Skin of body (tissue), 1 donor: ENCODE measurements at regions not wholly inside any gene's neighbourhood (a gene's known extent, or its start where the extent isn't known, plus 50 kb on each side); places are given as distances from the start of the nearest gene placed in this dataset.
A peak's percentile ranks its signal among the peaks of the same experiment; 100 is the strongest.
"Not testable (repeated sequence)": the region's sequence is repeated elsewhere in the genome, so short reads cannot be mapped to it uniquely, and the experiment has no call there.

ENCODE experiments used
- DNase-seq: peaks from one replicate; lab custom pipeline; 2025; lab: John Stamatoyannopoulos, UW

DNA sequence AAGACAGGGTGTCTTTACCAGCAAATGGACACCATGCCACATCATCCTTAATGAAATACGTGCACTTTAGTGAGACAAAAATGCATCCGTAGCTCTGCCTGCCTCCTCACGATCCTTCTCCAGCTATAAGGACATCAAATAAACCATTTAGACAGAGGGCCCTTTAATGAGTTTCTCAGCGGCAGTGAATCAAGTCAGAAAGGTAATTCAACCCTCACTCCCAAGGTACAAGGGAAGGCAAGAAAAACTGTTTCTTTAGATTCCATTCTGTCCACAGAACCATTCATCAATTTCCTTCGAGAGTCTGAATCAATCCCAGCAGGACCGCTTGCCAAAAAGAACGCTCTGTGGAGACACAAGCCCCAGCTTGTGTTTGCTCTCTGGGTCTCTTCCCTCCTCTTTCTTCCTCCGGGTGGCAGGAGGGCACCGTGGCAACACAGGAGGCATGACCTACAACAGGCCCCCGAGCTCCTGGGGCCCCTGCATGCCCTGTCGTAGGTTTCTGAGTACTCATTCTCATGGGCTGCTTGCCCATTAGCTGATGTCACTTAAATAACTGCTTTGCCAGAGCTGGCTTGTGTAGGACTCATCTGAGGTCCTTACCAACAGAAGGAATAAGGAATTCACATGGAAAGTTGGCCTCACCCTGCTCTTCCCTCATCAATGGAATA is 297.8 kb upstream of the PRKCQ start:
- DNase-seq, result peak; percentile 69

GRCh38 chr10:6877336-6877721 is 297.3 kb upstream of the PRKCQ start:
- no peak for DNase-seq

DNA sequence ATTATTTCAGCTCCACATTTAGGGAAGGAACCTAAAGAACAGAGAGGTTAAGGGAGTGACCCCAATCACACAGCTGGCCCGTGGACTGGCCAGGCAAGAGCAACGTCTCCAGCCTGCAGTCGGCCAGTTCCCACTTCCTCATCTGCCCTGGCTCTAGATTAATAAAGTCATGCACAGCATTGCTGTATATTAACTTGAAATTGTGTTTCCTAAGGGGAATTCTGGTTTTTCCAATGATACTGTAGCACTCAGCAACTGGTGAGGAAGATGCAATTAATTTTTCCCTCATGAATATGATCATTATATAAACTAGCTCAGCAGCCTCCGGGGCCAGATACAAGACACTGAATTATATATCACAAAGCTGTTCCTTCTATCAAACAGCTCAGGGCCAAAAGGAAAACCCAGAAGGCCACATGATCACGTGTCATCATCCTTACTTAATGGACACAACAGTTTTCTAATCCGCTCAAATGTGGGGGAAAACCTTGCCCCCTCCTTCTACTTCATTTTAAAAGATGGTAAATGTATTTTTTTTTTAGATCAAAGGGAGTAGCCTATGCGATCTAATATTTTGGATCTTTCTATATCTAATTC is 295.3 kb upstream of the PRKCQ start:
- peak; percentile 94 for DNase-seq

DNA sequence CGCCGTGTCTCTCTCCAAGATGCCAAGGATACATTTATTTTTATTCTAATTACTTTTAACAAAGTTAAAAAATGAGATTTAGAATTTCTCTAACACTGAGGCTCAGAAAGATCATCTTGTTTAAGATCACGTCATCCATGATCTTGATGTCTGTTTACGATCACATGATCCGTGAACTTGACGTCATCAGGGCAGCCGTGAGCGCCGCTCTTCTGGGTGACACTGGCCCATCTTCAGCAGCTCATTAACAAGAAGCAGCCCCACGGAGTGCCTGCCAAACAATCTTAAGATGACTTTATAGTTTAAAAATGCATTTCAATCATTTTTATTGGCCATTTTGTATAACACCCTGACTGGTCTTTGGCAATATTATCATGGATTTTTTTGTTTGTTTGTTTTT is 291.1 kb upstream of the PRKCQ start:
- peak; percentile 24 for DNase-seq

DNA sequence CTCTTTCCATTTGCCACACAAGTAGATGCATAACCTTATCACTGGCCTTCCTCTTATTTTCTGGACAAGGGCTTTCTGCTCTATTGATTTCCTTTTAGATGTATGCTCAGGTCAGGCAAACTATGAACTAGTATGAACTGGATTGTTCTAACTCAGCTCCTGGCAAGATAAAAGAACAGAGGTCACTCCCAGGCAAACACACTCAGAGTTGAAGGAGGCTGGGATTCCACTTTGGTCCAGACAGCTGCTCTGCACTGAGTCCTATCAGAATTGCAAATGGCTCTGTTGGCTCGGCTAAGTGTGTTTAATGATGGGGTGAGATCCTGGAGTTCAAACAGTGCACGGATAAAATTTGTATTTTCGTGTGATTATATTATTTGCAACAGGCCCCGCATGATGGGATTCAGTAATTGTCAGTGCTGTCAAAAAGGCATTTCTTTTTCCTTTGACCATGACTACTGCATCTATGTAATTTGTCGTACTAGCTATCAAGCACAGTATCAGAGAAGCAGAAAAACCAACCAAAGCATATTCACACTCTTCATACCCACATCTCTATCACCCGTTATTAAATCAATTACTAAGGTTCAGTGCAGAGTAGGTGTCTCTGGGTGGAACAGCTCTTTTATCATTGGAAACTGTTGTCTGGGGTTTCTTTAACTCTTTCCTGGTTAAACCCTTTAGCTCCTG is 288.1 kb upstream of the PRKCQ start:
- no peak for DNase-seq

- no peak for DNase-seq
Measured at GRCh38 chr10:6866757-6867156, 286.7 kb upstream of the PRKCQ start.

GRCh38 chr10:6864142-6864541 is 284.1 kb upstream of the PRKCQ start:
- DNase-seq, result no peak

GRCh38 chr10:6863381-6863780 is 283.3 kb upstream of the PRKCQ start:
- DNase-seq, result no peak

- DNase-seq, result no peak
Measured at GRCh38 chr10:6850452-6850851, 270.4 kb upstream of the PRKCQ start.

DNA sequence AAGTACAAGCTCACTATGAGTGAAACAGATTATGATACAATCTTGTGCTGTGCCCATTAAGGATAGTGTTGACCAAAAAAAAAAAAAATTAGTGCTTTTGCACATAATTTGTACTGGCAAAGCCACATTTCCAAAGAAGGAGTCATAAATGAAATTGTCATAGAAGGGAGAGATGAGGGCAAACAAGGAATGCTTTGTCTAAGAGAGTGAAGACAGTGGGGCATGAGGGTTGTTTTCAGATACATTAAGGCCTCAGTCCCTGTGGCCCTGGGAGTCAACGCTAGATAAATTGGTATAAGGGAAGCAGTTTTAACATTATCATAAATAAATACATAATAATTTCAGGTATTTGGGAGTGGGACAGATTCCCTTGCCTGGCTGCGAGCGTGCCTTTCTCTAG is 267.5 kb upstream of the PRKCQ start:
- DNase-seq, result no peak

GRCh38 chr10:6843894-6844650 is 264.0 kb upstream of the PRKCQ start:
- DNase-seq, result no peak

DNA sequence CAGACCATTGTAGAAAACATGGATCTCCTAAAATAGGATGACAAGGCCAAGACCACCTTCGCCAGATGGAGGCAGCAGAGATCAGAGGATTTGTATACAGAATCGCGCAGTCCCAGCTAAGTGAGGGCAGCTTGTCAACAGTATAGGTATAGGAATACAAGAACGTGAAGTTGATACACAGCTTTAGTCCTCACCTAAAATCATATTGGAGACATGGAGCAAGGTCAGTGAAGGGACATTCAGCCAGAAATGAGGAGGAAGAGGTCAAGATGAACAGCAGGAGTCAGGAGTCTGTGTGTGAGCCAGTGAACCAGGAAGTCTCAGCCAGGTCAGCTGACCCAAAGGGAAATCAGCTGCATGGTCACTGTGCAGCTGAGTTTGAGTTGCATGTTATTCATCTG is 263.4 kb upstream of the PRKCQ start:
- DNase-seq, result no peak

- no peak for DNase-seq
Measured at GRCh38 chr10:6842722-6843121, 262.6 kb upstream of the PRKCQ start.

DNA sequence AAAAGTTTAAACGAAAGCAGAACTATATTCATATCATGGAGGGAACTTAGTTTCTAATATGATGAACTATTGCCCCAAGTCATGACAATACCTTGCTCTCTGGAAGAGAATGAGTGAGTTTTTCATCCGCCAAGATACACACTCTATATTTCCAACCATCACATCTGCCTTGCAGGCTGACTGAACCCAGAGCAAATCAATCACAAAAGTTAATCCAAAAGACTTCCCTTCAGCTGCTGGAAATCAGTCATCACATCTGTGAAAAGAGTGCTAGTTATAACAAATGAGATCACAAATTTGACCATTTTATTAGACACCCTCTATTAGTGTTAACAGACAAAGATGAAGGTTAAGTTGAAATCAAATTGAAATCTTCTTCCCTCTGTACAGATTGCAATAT is 261.7 kb upstream of the PRKCQ start:
- DNase-seq, result peak; percentile 71

DNA sequence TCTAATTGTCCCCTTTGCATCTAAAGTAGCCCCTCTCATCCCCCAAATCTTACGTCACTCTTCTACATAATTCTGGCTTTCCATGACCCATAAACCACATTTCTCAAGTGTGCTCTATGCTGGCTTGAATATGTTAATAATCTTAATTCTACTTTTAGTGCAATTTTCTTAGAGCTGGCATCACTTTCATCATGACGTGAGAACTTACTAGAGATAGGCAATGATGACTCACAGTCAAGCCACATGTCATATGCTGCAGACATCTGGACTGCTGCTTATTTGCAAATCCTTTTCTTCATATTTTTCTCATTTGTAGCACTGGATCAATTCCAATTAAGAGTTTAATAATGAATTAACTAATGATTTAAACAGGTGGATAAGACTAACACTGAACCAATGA is 260.7 kb upstream of the PRKCQ start:
- DNase-seq, result peak; percentile 82

DNA sequence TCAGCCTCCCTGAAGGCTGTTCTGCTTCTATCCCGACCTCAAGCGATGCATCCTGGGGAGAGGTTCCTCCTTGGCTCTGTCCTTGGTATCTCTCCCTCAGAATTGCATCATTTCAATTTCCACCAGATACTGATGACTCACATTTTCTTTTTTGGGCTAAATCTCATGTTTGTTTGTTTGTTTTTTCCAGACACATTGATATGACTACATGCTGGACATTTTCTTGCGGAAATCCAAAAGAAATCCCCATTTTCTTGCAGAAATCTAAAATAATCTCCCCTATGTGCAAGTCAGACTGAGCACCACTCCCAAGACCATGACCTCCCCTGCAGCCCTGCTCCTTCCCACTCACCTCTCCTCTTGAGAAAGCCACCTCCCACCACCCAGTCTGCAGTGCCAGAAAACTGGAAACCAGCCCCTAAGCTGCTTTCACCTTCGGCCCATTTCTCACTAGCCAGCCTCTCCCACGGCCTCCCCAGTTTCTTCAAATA is 260.2 kb upstream of the PRKCQ start:
- peak; percentile 4 for DNase-seq

- DNase-seq, result no peak
Measured at GRCh38 chr10:6838118-6838517, 258.0 kb upstream of the PRKCQ start.

GRCh38 chr10:6833458-6834011 is 253.5 kb upstream of the PRKCQ start:
- DNase-seq, result no peak

DNA sequence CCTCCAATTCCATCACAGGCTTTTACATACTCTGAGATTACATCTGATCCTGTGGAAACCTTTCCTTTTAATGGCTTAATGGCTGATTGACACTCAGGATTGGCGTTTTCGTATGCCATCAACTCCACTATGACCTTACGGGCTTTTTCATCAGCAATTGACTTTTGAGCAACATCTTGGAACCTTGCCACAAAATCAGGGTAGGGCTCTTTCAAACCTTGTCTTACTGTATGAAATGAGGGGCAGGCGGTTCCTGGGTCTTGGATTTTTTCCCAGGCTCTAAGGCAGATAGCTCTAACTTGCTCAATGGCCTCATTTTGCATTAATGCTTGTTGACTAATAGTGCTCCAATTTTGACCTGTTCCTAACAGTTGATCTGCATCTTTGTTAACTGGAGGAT is 250.9 kb upstream of the PRKCQ start:
- not testable (repeated sequence) for DNase-seq

DNA sequence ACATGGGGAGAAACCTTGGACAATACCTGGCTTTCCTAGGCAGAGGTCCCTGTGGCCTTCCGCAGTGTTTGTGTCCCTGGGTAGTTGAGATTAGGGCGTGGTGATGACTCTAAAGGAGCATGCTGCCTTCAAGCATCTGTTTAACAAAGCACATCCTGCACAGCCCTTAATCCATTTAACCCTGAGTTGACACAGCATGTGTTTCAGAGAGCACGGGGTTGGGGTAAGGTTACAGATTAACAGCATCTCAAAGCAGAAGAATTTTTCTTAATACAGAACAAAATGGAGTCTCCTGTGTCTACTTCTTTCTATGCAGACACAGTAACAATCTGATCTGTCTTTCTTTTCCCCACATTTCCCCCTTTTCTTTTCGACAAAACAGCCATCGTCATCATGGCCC is 244.7 kb upstream of the PRKCQ start:
- not testable (repeated sequence) for DNase-seq

DNA sequence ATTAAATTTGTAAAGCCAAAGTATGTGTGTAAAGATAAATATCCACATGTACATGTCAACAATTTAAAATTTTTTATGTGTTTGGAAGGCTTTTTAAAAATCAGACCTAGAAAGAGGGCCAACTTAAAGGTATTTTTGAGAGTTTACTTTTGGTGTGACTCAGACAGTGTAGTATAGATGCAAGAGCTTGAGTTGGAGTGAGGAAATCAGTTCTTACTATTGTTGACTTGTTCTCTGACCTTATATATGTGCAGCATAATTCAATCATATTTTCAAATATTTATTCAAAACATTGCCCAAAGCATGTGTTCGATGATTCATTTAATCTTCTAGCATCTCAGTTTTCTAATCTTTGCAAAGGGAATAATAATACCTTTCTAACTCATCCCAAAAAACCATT is 243.7 kb upstream of the PRKCQ start:
- DNase-seq, result no peak

DNA sequence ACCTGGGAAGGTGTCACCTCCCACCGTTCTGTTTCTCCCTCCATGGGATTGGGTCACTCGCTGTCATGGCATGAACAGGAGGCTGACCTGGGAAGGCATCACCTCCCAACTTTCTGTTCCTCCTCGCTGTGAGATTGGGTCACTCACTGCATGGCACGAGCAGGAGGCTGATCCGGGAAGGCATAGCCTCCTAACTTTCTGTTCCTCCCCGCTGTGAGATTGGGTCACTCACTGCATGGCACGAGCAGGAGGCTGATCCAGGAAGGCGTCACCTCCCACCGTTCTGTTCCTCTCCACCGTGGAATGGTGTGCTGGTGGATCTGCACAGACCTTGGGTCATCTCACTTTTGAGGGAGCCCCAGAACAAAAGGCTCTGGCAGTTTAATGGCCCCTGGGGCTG is 239.2 kb upstream of the PRKCQ start:
- no peak for DNase-seq
